ENCODE measurements at regions not wholly inside any gene's neighbourhood (a gene's known extent, or its start where the extent isn't known, plus 50 kb on each side); places are given as distances from the start of the nearest gene placed in this dataset.
A peak's percentile ranks its signal among the peaks of the same experiment; 100 is the strongest.

DNA sequence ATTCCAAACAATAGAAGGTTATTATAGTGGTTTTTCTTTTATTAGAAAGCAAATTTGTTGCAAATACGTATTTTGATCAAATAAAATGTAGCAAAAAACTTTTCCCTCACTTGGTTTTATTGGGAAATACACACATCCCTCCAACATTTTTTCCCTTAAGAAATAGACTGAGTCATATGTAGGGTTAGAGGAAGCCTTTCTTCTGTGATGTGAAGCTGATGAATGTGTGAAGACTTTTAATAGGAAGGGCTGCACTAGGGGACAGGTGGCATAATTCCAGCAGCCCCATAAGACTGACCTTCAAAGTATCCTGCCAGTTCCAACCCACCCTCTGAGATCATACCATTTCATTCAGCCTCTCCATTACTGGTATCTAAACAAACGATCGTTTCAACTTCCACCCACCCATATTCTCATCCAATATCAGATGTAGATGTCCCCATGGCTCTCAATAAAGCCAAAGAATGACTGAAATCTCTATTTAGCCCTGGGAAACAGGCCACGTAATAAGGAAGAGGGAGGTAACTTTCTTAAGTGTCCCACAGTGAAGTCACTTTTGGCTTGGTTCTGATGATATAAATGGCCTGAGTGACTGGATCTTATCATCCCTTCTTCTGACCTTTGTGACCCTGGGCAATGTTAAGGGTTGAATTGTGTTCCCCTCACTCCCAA is 64.7 kb upstream of the LPAR1 start:
- Histone ChIP-seq H3K27me3 (no peaks in the 10 kb centered on the region), H3K4me3 (no peak overlapping the region), H3K27ac (no peak overlapping the region), H3K36me3 (no peaks in the 10 kb centered on the region), H3K4me1 (no peaks in the 10 kb centered on the region), H3K9me3 (no peaks in the 10 kb centered on the region)
- intact Hi-C loops (cut with DNase I), result no loop called here
- no peak for DNase-seq (ENCODE audit: low spot score in 2 of 2)
- no peak for TF ChIP-seq CTCF (IDR thresholded peaks at IDR 0.05)

DNA sequence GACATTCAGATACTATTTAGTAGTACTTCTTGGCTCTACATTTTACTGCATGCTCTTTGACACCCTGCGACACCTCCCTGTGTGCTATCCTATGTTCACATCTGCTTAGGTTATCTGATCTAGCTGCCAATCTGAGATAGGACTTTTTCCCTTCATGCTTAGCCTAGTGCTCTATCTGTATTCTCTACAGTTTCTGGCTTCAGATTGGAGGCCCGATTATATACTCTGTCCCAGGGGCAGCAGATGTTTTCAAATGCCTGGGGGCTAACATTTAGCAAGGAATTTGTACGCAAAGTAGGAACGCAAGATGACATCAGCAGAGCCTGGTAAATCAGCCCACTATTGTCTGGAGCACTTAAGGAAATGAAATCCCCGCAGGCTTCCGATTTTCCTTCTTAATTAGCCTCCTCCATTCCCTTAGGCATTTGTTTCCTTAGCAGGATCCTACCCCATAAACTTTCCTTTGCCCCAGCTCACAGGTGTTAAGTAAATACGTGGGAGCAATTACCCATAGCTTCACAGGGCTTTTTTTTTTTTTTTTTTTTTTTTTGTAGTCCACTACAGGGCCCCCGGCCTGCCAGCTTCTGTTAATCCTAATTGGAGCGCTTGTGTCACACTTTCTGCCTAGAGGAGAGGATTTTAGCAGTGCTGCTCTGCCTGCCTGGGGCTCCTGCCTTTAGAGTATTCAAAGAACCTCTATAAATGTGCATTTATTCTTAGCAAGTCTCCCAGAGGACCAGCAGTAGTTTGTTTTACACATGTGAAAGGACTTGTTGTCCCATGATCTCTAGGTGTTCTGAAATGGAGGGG is 61.1 kb upstream of the LPAR1 start:
- Histone ChIP-seq H3K27ac (no peak overlapping the region), H3K4me1 (peaks cover 0 to 4% of the 10 kb centered on the region in 2 donors), H3K9me3 (no peaks in the 10 kb centered on the region), H3K27me3 (no peaks in the 10 kb centered on the region), H3K4me3 (no peak overlapping the region), H3K36me3 (no peaks in the 10 kb centered on the region)
- no peak for DNase-seq (ENCODE audit: low spot score in 2 of 2)
- no peak for TF ChIP-seq CTCF (IDR thresholded peaks at IDR 0.05)
- intact Hi-C loops (cut with DNase I), result no loop called here

- H3K4me3 ChIP-seq, result no peak overlapping the region
- peaks cover 0 to 8% of the 10 kb centered on the region in 2 donors for H3K4me1 ChIP-seq
- no peak overlapping the region for H3K27ac ChIP-seq
- intact Hi-C loops (cut with DNase I), result no loop called here
- no peak for TF ChIP-seq CTCF (IDR thresholded peaks at IDR 0.05)
- H3K9me3 ChIP-seq, result no peaks in the 10 kb centered on the region
- H3K27me3 ChIP-seq, result no peaks in the 10 kb centered on the region
- no peak for DNase-seq (ENCODE audit: low spot score in 2 of 2)
- H3K36me3 ChIP-seq, result no peaks in the 10 kb centered on the region
Observed at GRCh38 chr9:111098093-111098492, 59.8 kb upstream of the LPAR1 start.

GRCh38 chr9:111096051-111096450 is 57.8 kb upstream of the LPAR1 start:
- intact Hi-C loops (cut with DNase I), result no loop called here
- H3K27ac ChIP-seq, result no peak overlapping the region
- no peak for DNase-seq (ENCODE audit: low spot score in 2 of 2)
- H3K4me1 ChIP-seq, result peaks cover 0 to 8% of the 10 kb centered on the region in 2 donors
- no peaks in the 10 kb centered on the region for H3K9me3 ChIP-seq
- no peak for TF ChIP-seq CTCF (IDR thresholded peaks at IDR 0.05)
- no peak overlapping the region for H3K4me3 ChIP-seq
- no peaks in the 10 kb centered on the region for H3K36me3 ChIP-seq
- H3K27me3 ChIP-seq, result no peaks in the 10 kb centered on the region

- H3K4me3 ChIP-seq, result no peak overlapping the region
- no peaks in the 10 kb centered on the region for H3K9me3 ChIP-seq
- intact Hi-C loops (cut with DNase I), result no loop called here
- no peak for TF ChIP-seq CTCF (IDR thresholded peaks at IDR 0.05)
- H3K27me3 ChIP-seq, result no peaks in the 10 kb centered on the region
- peak overlapping the region in 1 of 2 donors; percentile 59 for H3K27ac ChIP-seq
- DNase-seq (ENCODE audit: low spot score in 2 of 2), result no peak
- peaks cover 0 to 8% of the 10 kb centered on the region in 2 donors for H3K4me1 ChIP-seq
- no peaks in the 10 kb centered on the region for H3K36me3 ChIP-seq
Observed at GRCh38 chr9:111095441-111095840, 57.2 kb upstream of the LPAR1 start.

All from ascending aorta (tissue), 2 donors.